GM13976 (cell line): ENCODE measurements at regions not wholly inside any gene's neighbourhood (a gene's known extent, or its start where the extent isn't known, plus 50 kb on each side); places are given as distances from the start of the nearest gene placed in this dataset.

Experiments
- DNase-seq: peaks from one replicate; pipeline ENCODE4 v3.0.0; 2012; ENCODE audit warnings: low spot score
- in situ Hi-C: fragments of 300-500 bp; cut with MboI; formaldehyde crosslinking; loops from one replicate; pipeline ENCODE4 v1.12.0; 2022; ENCODE audit warnings: low sequenced_read_pairs, mixed read lengths, inconsistent platforms; ENCODE audit not compliant: unreplicated experiment
- TF ChIP-seq, protein P1 (sequence below): IDR thresholded peaks from 2 replicates; pipeline ENCODE4 v1.5.1; 2012; ENCODE audit warnings: borderline replicate concordance, mild to moderate bottlenecking; ENCODE audit not compliant: insufficient read depth; ENCODE audit errors: extremely low read depth, missing control alignments, control extremely low read depth

DNA sequence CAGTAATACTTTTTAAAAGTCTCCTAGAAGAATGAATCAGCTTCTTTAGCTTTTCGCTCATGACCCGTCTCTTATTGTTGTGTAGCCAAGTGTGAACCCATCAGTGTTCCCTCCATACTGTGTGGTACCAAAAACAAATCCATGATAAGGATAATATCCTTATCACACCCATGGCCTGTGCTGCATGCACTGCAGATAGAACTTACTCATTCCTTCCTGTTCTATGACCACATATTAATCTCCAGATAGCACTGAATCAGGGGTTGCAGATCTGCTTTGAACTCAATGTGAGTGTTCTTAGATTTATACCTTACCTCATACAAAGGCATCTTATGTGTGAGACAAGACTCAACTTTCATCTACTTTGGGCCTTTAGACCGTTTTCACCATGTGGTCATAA, 373.4 kb downstream of the JRKL start:
- TF ChIP-seq, protein P1, sequence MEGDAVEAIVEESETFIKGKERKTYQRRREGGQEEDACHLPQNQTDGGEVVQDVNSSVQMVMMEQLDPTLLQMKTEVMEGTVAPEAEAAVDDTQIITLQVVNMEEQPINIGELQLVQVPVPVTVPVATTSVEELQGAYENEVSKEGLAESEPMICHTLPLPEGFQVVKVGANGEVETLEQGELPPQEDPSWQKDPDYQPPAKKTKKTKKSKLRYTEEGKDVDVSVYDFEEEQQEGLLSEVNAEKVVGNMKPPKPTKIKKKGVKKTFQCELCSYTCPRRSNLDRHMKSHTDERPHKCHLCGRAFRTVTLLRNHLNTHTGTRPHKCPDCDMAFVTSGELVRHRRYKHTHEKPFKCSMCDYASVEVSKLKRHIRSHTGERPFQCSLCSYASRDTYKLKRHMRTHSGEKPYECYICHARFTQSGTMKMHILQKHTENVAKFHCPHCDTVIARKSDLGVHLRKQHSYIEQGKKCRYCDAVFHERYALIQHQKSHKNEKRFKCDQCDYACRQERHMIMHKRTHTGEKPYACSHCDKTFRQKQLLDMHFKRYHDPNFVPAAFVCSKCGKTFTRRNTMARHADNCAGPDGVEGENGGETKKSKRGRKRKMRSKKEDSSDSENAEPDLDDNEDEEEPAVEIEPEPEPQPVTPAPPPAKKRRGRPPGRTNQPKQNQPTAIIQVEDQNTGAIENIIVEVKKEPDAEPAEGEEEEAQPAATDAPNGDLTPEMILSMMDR = no peak
- in situ Hi-C loops = no loop called here
- no peak for DNase-seq

DNA sequence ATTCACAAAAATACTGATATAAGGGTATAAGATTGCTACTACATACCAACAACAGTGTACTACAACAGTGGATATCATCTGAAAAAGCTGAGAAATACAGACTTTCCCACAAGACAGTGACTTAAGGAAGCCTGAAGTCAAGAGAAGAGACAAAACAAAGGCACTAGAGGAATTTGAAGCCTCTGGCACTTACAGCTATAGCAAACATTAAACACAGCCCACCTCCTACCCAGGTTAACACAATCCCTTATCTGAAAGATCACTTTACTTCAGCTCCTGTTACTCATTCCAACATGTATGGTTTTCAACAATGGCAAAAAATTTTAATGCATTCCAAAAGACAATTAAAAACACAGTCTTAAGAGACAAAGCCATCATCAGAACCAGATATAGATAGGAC, 388.5 kb downstream of the JRKL start:
- no peak for DNase-seq
- TF ChIP-seq, protein P1 = no peak
- in situ Hi-C loops = no loop called here

DNA sequence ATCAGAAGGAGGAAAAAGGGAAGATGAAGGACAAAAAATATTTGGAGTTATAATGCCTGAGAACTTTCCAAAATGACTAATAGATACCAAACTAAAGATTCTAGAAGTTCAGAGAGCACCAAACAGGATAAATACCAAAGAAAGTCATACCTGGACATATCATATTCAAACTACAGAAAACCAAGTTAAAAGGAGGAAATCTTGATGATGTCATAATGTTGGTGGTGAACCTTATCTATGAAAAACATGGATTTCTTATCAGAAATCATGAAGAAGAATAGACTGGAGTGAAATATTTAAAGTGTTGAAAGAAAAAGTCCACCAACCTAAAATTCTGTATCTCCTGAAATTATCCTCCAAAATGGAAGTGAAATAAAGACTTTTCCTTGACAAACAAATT, 389.2 kb downstream of the JRKL start:
- in situ Hi-C loops = no loop called here
- no peak for DNase-seq
- TF ChIP-seq, protein P1 = no peak

DNA sequence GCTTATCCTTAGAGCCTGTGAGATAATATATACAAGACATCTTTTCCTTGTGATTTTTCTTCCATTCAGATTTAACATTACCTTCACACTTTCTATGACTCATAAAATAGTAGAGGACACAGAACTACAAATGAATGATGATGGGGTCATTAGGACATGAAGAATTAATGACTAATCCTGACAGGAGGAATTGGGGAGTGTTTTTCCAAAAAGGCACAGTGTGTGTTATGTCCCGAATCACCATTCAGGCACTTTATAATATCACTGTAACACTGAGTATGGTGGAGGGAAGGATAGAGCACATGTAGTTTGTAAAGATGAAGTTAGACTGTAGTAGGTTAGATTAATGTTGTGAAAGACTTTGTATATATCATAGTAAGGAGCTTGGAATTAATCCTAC, 391.3 kb downstream of the JRKL start:
- in situ Hi-C loops = no loop called here
- TF ChIP-seq, protein P1 = no peak
- DNase-seq = no peak

DNA sequence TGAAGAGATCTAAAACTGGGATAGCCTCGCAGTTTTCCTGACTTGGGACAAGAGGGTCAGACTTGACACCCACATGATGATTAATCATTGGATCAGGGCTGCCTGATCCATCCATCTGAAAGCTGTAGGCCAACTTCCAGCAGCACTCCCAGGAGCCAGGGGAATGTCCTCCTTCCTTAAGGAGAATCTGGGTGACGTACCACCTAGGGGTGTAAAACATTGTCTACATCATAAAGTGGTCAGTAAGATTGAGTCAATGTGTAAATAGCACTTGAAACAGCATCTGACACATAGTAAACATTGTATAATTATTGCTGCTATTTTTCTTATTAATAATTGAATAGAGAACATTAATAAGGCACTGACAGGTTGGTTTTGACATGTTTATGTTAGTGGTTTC, 392.8 kb downstream of the JRKL start:
- TF ChIP-seq, protein P1 = no peak
- in situ Hi-C loops = no loop called here

DNA sequence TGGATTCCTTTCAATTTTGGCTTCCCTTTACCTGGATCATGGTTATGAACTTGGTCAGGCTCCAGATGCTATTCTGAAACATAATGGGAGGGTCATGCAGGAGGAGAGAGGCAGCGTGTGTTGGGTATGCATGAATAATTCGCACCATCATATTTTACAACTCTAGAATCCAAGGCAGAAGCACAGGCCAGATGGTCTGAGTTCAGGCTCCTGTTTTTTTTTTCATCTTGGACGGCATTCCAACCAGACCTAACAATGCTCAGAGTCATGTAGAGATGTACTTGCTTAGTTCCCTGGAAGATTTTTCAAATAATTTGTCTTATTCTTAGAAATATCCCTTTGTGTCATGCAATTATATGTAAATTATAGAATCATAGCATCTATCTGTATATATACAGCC, 393.5 kb downstream of the JRKL start:
- in situ Hi-C loops = no loop called here
- TF ChIP-seq, protein P1 = no peak
- DNase-seq = no peak

More for the DNA sequence above, 392.8 kb downstream of the JRKL start:
- DNase-seq = no peak

DNA sequence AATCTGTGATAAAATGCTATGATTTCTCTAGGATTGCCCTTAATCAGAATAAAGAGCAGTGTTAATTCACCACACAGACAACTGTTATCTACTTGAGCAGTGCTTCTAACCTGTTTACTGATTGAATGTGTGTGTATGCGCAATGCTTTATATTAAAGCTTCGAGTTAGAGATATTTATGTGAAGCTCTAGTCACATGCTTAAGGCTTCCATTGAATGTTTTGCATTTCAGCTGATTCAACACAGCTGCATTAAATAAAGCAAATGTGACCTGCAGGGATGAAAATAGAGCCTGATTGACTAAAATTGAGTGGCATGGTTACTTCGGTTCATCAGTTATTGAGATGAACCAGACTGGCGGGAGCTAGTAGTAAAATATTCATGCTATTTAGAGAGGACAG, 395.3 kb downstream of the JRKL start:
- in situ Hi-C loops = no loop called here
- TF ChIP-seq, protein P1 = no peak
- DNase-seq = no peak
